NCI-H524 (cell line): ENCODE measurements at regions not wholly inside any gene's neighbourhood (a gene's known extent, or its start where the extent isn't known, plus 50 kb on each side); places are given as distances from the start of the nearest gene placed in this dataset.
"Not testable (repeated sequence)": the region's sequence is repeated elsewhere in the genome, so short reads cannot be mapped to it uniquely, and the experiment has no call there.

Experiments used
- DNase-seq, 2 experiments: peaks; one replicate each; lab custom pipeline; 2025; lab: John Stamatoyannopoulos, UW

- no peak for DNase-seq
These were observed 92.4 kb upstream of the KLF6 start for GRCh38 chr10:3877211-3878000.

GRCh38 chr10:3876350-3876962 lies 91.4 kb upstream of the KLF6 start:
- no peak for DNase-seq

- no peak for DNase-seq
These were observed 90.8 kb upstream of the KLF6 start for GRCh38 chr10:3875842-3876235.

- DNase-seq = no peak
These were observed 90.2 kb upstream of the KLF6 start for GRCh38 chr10:3874990-3875841.

GRCh38 chr10:3874610-3874989 lies 89.6 kb upstream of the KLF6 start:
- not testable (repeated sequence) for DNase-seq

GRCh38 chr10:3873728-3874461 lies 88.9 kb upstream of the KLF6 start:
- DNase-seq = no peak

- DNase-seq = no peak
These were observed 87.8 kb upstream of the KLF6 start for GRCh38 chr10:3872712-3873329.

GRCh38 chr10:3871424-3871996 lies 86.5 kb upstream of the KLF6 start:
- no peak for DNase-seq

GRCh38 chr10:3869036-3869435 lies 84.0 kb upstream of the KLF6 start:
- no peak for DNase-seq

- no peak for DNase-seq
These were observed 83.3 kb upstream of the KLF6 start for GRCh38 chr10:3868271-3868664.

GRCh38 chr10:3867454-3868270 lies 82.7 kb upstream of the KLF6 start:
- no peak for DNase-seq

- DNase-seq = no peak
These were observed 81.3 kb upstream of the KLF6 start for GRCh38 chr10:3866332-3866731.

GRCh38 chr10:3865565-3865964 lies 80.6 kb upstream of the KLF6 start:
- DNase-seq = no peak

GRCh38 chr10:3861795-3862194 lies 76.8 kb upstream of the KLF6 start:
- DNase-seq = no peak

GRCh38 chr10:3858051-3858845 lies 73.2 kb upstream of the KLF6 start:
- no peak for DNase-seq

- DNase-seq = no peak
These were observed 72.3 kb upstream of the KLF6 start for GRCh38 chr10:3857318-3857717.

- no peak for DNase-seq
These were observed 71.6 kb upstream of the KLF6 start for GRCh38 chr10:3856593-3856992.

- no peak for DNase-seq
These were observed 68.7 kb upstream of the KLF6 start for GRCh38 chr10:3853547-3854303.

GRCh38 chr10:3853016-3853415 lies 68.0 kb upstream of the KLF6 start:
- no peak for DNase-seq
